Endothelial cell of umbilical vein (primary cell): ENCODE measurements at regions not wholly inside any gene's neighbourhood (a gene's known extent, or its start where the extent isn't known, plus 50 kb on each side); places are given as distances from the start of the nearest gene placed in this dataset.

Experiments used
- CTCF ChIP-seq, 2 donors: IDR thresholded peaks; 1 replicate in 1 of 2; 2 replicates in 1 of 2; pipeline ENCODE4 v1.5.1; 2011; ENCODE audit warnings: low read length in 2 of 2, mild to moderate bottlenecking in 2 of 2, moderate library complexity in 2 of 2, control low read depth in 1 of 2, inconsistent platforms in 1 of 2, low read depth in 1 of 2; ENCODE audit not compliant: insufficient read depth in 1 of 2; ENCODE audit errors: extremely low read depth in 1 of 2
- EZH2 ChIP-seq: IDR thresholded peaks from 2 replicates; pipeline ENCODE4 v1.6.1; 2012; ENCODE audit warnings: borderline replicate concordance, low read depth, mild to moderate bottlenecking, moderate library complexity, low read length, inconsistent platforms; ENCODE audit not compliant: severe bottlenecking
- FOS ChIP-seq: IDR thresholded peaks from 2 replicates; pipeline ENCODE4 v1.6.1; 2011; ENCODE audit warnings: mild to moderate bottlenecking, low read length, moderate library complexity, borderline replicate concordance; ENCODE audit not compliant: insufficient read depth
- POLR2A ChIP-seq: IDR thresholded peaks from 2 replicates; pipeline ENCODE4 v1.6.1; 2012; ENCODE audit warnings: low read depth, mild to moderate bottlenecking, control low read depth, low read length
- POLR2AphosphoS5 ChIP-seq: IDR thresholded peaks from 2 replicates; pipeline ENCODE4 v1.6.1; 2012; ENCODE audit warnings: low read depth, mild to moderate bottlenecking, control low read depth, low read length, moderate library complexity; ENCODE audit not compliant: insufficient read depth

- TF ChIP-seq POLR2A (no peak), CTCF (IDR thresholded peaks at IDR 0.05; ENCODE audit: extremely low read depth in 1 of 2, insufficient read depth in 1 of 2, low read depth in 1 of 2, low read length in 2 of 2) (no peak), POLR2AphosphoS5 (no peak), EZH2 (no peak), FOS (no peak)
Measured at GRCh38 chr17:65381152-65381551, 180.3 kb downstream of the AXIN2 start.
